Endodermal cell (in vitro differentiated cells): ENCODE measurements at regions not wholly inside any gene's neighbourhood (a gene's known extent, or its start where the extent isn't known, plus 50 kb on each side); places are given as distances from the start of the nearest gene placed in this dataset.

Experiments
- DNase-seq: peaks from one replicate; pipeline ENCODE4 v3.0.0-alpha.2; 2017
- H3K27ac ChIP-seq: 2 replicates; pipeline ENCODE4 v1.5.1; 2013; ENCODE audit warnings: mild to moderate bottlenecking, low read depth, low read length, moderate library complexity
- H3K27me3 ChIP-seq: 2 replicates; pipeline ENCODE4 v1.6.1; 2013; ENCODE audit warnings: mild to moderate bottlenecking, low read length, moderate library complexity; ENCODE audit not compliant: insufficient read depth, control insufficient read depth, poor library complexity, severe bottlenecking
- H3K36me3 ChIP-seq: 2 replicates; pipeline ENCODE4 v1.7.0; 2013; ENCODE audit warnings: mild to moderate bottlenecking, low read length, moderate library complexity; ENCODE audit not compliant: control insufficient read depth, insufficient read depth
- H3K4me1 ChIP-seq: one replicate; pipeline ENCODE4 v1.7.0; 2013; ENCODE audit warnings: low read length; ENCODE audit not compliant: control insufficient read depth, insufficient read depth
- H3K4me3 ChIP-seq: 2 replicates; pipeline ENCODE4 v1.5.1; 2013; ENCODE audit warnings: mild to moderate bottlenecking, low read length, moderate library complexity
- H3K9ac ChIP-seq: 2 replicates; pipeline ENCODE4 v1.6.1; 2013; ENCODE audit warnings: mild to moderate bottlenecking, low read length, moderate library complexity; ENCODE audit not compliant: poor library complexity, severe bottlenecking; ENCODE audit errors: extremely low read depth
- H3K9me3 ChIP-seq: 2 replicates; pipeline ENCODE4 v1.6.1; 2013; ENCODE audit warnings: mild to moderate bottlenecking, low read length, moderate library complexity; ENCODE audit not compliant: control insufficient read depth
- H3K27ac Mint-ChIP-seq: 2 replicates; pipeline ENCODE4 v1.8.0; 2020; ENCODE audit warnings: mixed read lengths
- H3K27me3 Mint-ChIP-seq: 2 replicates; pipeline ENCODE4 v1.8.0; 2021; ENCODE audit warnings: mild to moderate bottlenecking, mixed read lengths; ENCODE audit not compliant: insufficient read depth
- H3K36me3 Mint-ChIP-seq: 2 replicates; pipeline ENCODE4 v1.8.0; 2020; ENCODE audit warnings: low read depth, mixed read lengths
- H3K4me1 Mint-ChIP-seq: 2 replicates; pipeline ENCODE4 v1.8.0; 2020; ENCODE audit warnings: mixed read lengths
- H3K4me3 Mint-ChIP-seq: 2 replicates; pipeline ENCODE4 v1.8.0; 2020; ENCODE audit warnings: mild to moderate bottlenecking, moderate library complexity, mixed read lengths
- H3K9me3 Mint-ChIP-seq: 2 replicates; pipeline ENCODE4 v1.8.0; 2020; ENCODE audit warnings: mild to moderate bottlenecking, mixed read lengths
- WGBS, 2 experiments: methylation state at CpG; one replicate each; pipeline versions ENCODE4 v1.1.5 to v1.1.7; 2013; ENCODE audit warnings: missing lambda C conversion rate in 2 of 2, mixed read lengths in 1 of 2; ENCODE audit not compliant: insufficient coverage in 1 of 2, insufficient read length in 1 of 2; 5-methylcytosine and 5-hydroxymethylcytosine counted together
- TF ChIP-seq, protein P1 (sequence below): fragments of 200-600 bp; sonication (generic); conservative IDR thresholded peaks from 2 replicates; pipeline ENCODE4 v1.5.0; 2021; ENCODE audit warnings: antibody characterized with exemption, mild to moderate bottlenecking

DNA sequence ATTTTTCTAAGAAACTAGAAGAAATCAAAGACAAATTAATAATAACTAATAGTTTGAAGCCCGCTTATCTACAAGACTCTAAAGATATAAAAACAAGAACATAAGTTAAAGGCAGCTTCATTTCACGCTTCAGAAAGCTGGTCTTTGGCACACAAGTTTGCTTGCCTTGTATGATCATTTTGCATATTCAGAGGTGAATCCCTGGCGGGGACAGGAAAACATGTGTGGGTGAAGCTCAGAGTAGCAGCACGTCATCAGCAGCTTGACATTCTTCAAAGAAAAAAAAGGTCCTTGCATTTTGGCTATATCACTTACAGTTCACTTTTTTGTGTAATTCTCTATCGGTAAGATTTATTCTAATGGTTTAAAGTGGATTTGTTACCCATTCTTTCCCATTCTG is 1911.8 kb downstream of the MRPL39 start:
- Mint-ChIP-seq H3K36me3 (no peaks in the 10 kb centered on the region), H3K27ac (no peak overlapping the region), H3K4me3 (no peak overlapping the region), H3K9me3 (peaks cover 42% of the 10 kb centered on the region), H3K27me3 (no peaks in the 10 kb centered on the region), H3K4me1 (no peaks in the 10 kb centered on the region)
- Histone ChIP-seq H3K27ac (no peak overlapping the region), H3K36me3 (no peaks in the 10 kb centered on the region), H3K4me1 (no peaks in the 10 kb centered on the region), H3K4me3 (no peak overlapping the region), H3K9me3 (peaks cover 20% of the 10 kb centered on the region), H3K9ac (no peak overlapping the region), H3K27me3 (no peaks in the 10 kb centered on the region)
- TF ChIP-seq, protein P1, sequence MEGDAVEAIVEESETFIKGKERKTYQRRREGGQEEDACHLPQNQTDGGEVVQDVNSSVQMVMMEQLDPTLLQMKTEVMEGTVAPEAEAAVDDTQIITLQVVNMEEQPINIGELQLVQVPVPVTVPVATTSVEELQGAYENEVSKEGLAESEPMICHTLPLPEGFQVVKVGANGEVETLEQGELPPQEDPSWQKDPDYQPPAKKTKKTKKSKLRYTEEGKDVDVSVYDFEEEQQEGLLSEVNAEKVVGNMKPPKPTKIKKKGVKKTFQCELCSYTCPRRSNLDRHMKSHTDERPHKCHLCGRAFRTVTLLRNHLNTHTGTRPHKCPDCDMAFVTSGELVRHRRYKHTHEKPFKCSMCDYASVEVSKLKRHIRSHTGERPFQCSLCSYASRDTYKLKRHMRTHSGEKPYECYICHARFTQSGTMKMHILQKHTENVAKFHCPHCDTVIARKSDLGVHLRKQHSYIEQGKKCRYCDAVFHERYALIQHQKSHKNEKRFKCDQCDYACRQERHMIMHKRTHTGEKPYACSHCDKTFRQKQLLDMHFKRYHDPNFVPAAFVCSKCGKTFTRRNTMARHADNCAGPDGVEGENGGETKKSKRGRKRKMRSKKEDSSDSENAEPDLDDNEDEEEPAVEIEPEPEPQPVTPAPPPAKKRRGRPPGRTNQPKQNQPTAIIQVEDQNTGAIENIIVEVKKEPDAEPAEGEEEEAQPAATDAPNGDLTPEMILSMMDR: no peak
- DNase-seq: no peak
- 80 to 91% methylated on average over 3 to 5 of the region's 5 CpGs for WGBS, 2 experiments

DNA sequence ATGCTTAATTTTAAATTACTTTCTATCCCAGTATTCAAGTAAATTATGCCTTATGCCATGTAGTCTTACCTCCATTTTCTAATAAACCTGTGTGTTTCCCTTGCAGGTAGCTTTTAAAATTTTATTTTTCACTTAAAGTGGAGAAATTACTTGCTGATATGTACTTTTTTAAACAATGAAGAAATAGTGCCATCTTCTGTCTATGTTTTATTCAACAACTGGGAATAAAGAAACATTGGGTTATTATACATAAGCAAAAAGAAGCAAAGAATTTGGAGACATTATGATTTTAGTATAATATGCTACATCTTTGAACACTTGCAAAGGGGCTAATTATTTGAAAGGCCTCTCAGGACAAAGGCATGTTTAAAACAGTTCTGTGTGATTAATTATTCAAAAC is 1912.9 kb downstream of the MRPL39 start:
- no peaks in the 10 kb centered on the region for H3K27me3 Mint-ChIP-seq
- H3K9ac ChIP-seq: no peak overlapping the region
- H3K27me3 ChIP-seq: no peaks in the 10 kb centered on the region
- TF ChIP-seq, protein P1: no peak
- no peak overlapping the region for H3K4me3 ChIP-seq
- no peaks in the 10 kb centered on the region for H3K4me1 Mint-ChIP-seq
- H3K9me3 Mint-ChIP-seq: peaks cover 34% of the 10 kb centered on the region
- no peaks in the 10 kb centered on the region for H3K4me1 ChIP-seq
- H3K27ac Mint-ChIP-seq: no peak overlapping the region
- no peak for DNase-seq
- H3K27ac ChIP-seq: no peak overlapping the region
- no peaks in the 10 kb centered on the region for H3K36me3 ChIP-seq
- peaks cover 9% of the 10 kb centered on the region for H3K9me3 ChIP-seq
- H3K4me3 Mint-ChIP-seq: no peak overlapping the region
- H3K36me3 Mint-ChIP-seq: no peaks in the 10 kb centered on the region

- H3K9me3 ChIP-seq: peaks cover 7% of the 10 kb centered on the region
- H3K4me3 ChIP-seq: no peak overlapping the region
- no peak overlapping the region for H3K4me3 Mint-ChIP-seq
- H3K36me3 Mint-ChIP-seq: no peaks in the 10 kb centered on the region
- H3K4me1 ChIP-seq: no peaks in the 10 kb centered on the region
- H3K4me1 Mint-ChIP-seq: no peaks in the 10 kb centered on the region
- WGBS, 2 experiments: 29 to 70% methylated on average over 1 to 2 of the region's 3 CpGs
- peaks cover 24% of the 10 kb centered on the region for H3K9me3 Mint-ChIP-seq
- no peak overlapping the region for H3K27ac Mint-ChIP-seq
- TF ChIP-seq, protein P1: no peak
- H3K27ac ChIP-seq: no peak overlapping the region
- H3K27me3 Mint-ChIP-seq: no peaks in the 10 kb centered on the region
- no peaks in the 10 kb centered on the region for H3K27me3 ChIP-seq
- H3K9ac ChIP-seq: no peak overlapping the region
- no peak for DNase-seq
- no peaks in the 10 kb centered on the region for H3K36me3 ChIP-seq
Observed at GRCh38 chr21:23690316-23690715, 1917.0 kb downstream of the MRPL39 start.
